IMR-90 (cell line): ENCODE measurements at regions not wholly inside any gene's neighbourhood (a gene's known extent, or its start where the extent isn't known, plus 50 kb on each side); places are given as distances from the start of the nearest gene placed in this dataset.
"Not testable (repeated sequence)": the region's sequence is repeated elsewhere in the genome, so short reads cannot be mapped to it uniquely, and the experiment has no call there.

Experiments
- ATAC-seq: fragments of 200-7000 bp; cut with Tn5 transposase; 2 replicates; pipeline ENCODE4 v1.9.1; 2020; ENCODE audit warnings: low read depth, mild to moderate bottlenecking, moderate library complexity
- BruUV-seq: library from RNA; stranded (reverse); fragments of 400-500 nt; replicated peaks from 2 replicates; lab custom pipeline; 2021; lab: Mats Ljungman, UMichigan
- CTCF ChIA-PET: fragments of 300-600 bp; formaldehyde crosslinking; extraction: SDS; loops from one replicate; lab custom pipeline; 2021; ENCODE audit warnings: antibody characterized with exemption; lab: Yijun Ruan, JAX
- POLR2A ChIA-PET: fragments of 300-600 bp; sonication (Branson Sonifier 250); formaldehyde crosslinking; loops from one replicate; lab custom pipeline; 2022; ENCODE audit warnings: antibody characterized with exemption; ENCODE audit not compliant: unreplicated experiment; lab: Charles Lee
- DNase-seq: peaks from one replicate; pipeline ENCODE4 v3.0.0; 2013
- H2AFZ ChIP-seq: replicated peaks from 2 replicates; pipeline ENCODE3; 2013; ENCODE audit warnings: low read length, mild to moderate bottlenecking; ENCODE audit not compliant: poor library complexity
- H2AK5ac ChIP-seq: 2 replicates; pipeline ENCODE4 v1.6.1; 2013; ENCODE audit warnings: low read depth, low read length, inconsistent platforms
- H2AK9ac ChIP-seq: replicated peaks from 2 replicates; pipeline ENCODE3; 2013; ENCODE audit warnings: mild to moderate bottlenecking, low read depth, low read length, moderate library complexity; ENCODE audit not compliant: poor library complexity
- H2BK120ac ChIP-seq: 2 replicates; pipeline ENCODE4 v1.6.1; 2013; ENCODE audit warnings: low read depth, low read length, inconsistent platforms
- H2BK15ac ChIP-seq: 3 replicates; pipeline ENCODE4 v1.6.1; 2013; ENCODE audit warnings: low read depth, low read length, inconsistent platforms
- H2BK20ac ChIP-seq: 2 replicates; pipeline ENCODE4 v1.6.1; 2013; ENCODE audit warnings: low read depth, mild to moderate bottlenecking, inconsistent platforms, low read length, moderate library complexity
- H2BK5ac ChIP-seq: 2 replicates; pipeline ENCODE4 v1.6.1; 2013; ENCODE audit warnings: mild to moderate bottlenecking, low read depth, low read length, inconsistent platforms; ENCODE audit not compliant: poor library complexity, severe bottlenecking
- H3K14ac ChIP-seq: replicated peaks from 2 replicates; pipeline ENCODE4 v1.6.1; 2013; ENCODE audit warnings: low read depth, low read length, inconsistent platforms
- H3K18ac ChIP-seq: 2 replicates; pipeline ENCODE4 v1.6.1; 2013; ENCODE audit warnings: low read depth, low read length, control low read depth
- H3K23ac ChIP-seq: 2 replicates; pipeline ENCODE4 v1.6.1; 2013; ENCODE audit warnings: low read depth, low read length, inconsistent platforms
- H3K27ac ChIP-seq: 2 replicates; pipeline ENCODE4 v1.5.1; 2013; ENCODE audit warnings: mild to moderate bottlenecking, control low read depth, low read length; ENCODE audit not compliant: insufficient read depth
- H3K27me3 ChIP-seq: 2 replicates; pipeline ENCODE4 v1.6.1; 2013; ENCODE audit warnings: low read length; ENCODE audit not compliant: control insufficient read depth, insufficient read depth
- H3K36me3 ChIP-seq: 2 replicates; pipeline ENCODE4 v1.6.1; 2013; ENCODE audit warnings: low read length, mixed read lengths; ENCODE audit not compliant: control insufficient read depth, insufficient read depth
- H3K4ac ChIP-seq: 2 replicates; pipeline ENCODE4 v1.6.1; 2013; ENCODE audit warnings: low read depth, low read length, inconsistent platforms
- H3K4me1 ChIP-seq: 2 replicates; pipeline ENCODE4 v1.6.1; 2013; ENCODE audit warnings: low read length, mixed read lengths; ENCODE audit not compliant: control insufficient read depth, insufficient read depth
- H3K4me2 ChIP-seq: 2 replicates; pipeline ENCODE4 v1.6.1; 2013; ENCODE audit warnings: low read depth, mild to moderate bottlenecking, control low read depth, low read length, moderate library complexity
- H3K4me3 ChIP-seq: 2 replicates; pipeline ENCODE4 v1.5.1; 2013; ENCODE audit warnings: low read depth, mild to moderate bottlenecking, control low read depth, low read length, moderate library complexity; ENCODE audit not compliant: insufficient read depth
- H3K56ac ChIP-seq: 2 replicates; pipeline ENCODE4 v1.6.1; 2013; ENCODE audit warnings: low read length, inconsistent platforms; ENCODE audit not compliant: insufficient read depth; ENCODE audit errors: extremely low read depth
- H3K79me1 ChIP-seq, 2 experiments: 2 replicates each; pipeline ENCODE4 v1.6.1; 2013; ENCODE audit warnings: low read length in 2 of 2, inconsistent platforms in 1 of 2, low read depth in 1 of 2
- H3K9ac ChIP-seq: 2 replicates; pipeline ENCODE4 v1.6.1; 2013; ENCODE audit warnings: low read depth, low read length, control low read depth
- H3K9me1 ChIP-seq: 2 replicates; pipeline ENCODE4 v1.6.1; 2013; ENCODE audit warnings: low read length, inconsistent platforms; ENCODE audit not compliant: insufficient read depth
- H3K9me3 ChIP-seq: 2 replicates; pipeline ENCODE4 v1.6.1; 2013; ENCODE audit warnings: low read length; ENCODE audit not compliant: control insufficient read depth, insufficient read depth
- H4K20me1 ChIP-seq: 2 replicates; pipeline ENCODE4 v1.6.1; 2013; ENCODE audit warnings: low read length, inconsistent platforms; ENCODE audit not compliant: insufficient read depth
- H4K5ac ChIP-seq: 2 replicates; pipeline ENCODE4 v1.6.1; 2013; ENCODE audit warnings: mild to moderate bottlenecking, low read depth, low read length, control low read depth
- H4K8ac ChIP-seq, 2 experiments: 2 replicates each; pipeline ENCODE4 v1.6.1; 2013; ENCODE audit warnings: low read depth in 2 of 2, low read length in 2 of 2, control low read depth in 1 of 2, inconsistent platforms in 1 of 2
- H4K91ac ChIP-seq: 2 replicates; pipeline ENCODE4 v1.6.1; 2013; ENCODE audit warnings: low read depth, low read length, inconsistent platforms; ENCODE audit not compliant: insufficient read depth
- WGBS, 2 experiments: methylation state at CpG; one replicate each; pipeline versions ENCODE4 v1.1.5 to v1.1.7; 2013; ENCODE audit warnings: missing lambda C conversion rate in 2 of 2; ENCODE audit not compliant: insufficient read length in 1 of 2; ENCODE audit errors: extremely low coverage in 2 of 2; 5-methylcytosine and 5-hydroxymethylcytosine counted together
- dilution Hi-C: fragments of 300-500 bp; cut with HindIII; formaldehyde crosslinking; loops from one replicate; pipeline ENCODE4 v1.14.3; 2018; ENCODE audit warnings: low sequenced_read_pairs; ENCODE audit not compliant: unreplicated experiment
- in situ Hi-C: fragments of 300-500 bp; cut with MboI; formaldehyde crosslinking; loops from 3 replicates; pipeline ENCODE4 v1.14.3; 2019; ENCODE audit warnings: low sequenced_read_pairs, inconsistent platforms, mixed read lengths
- intact Hi-C: fragments of 100-400 bp; cut with micrococcal nuclease; formaldehyde crosslinking; loops from 2 replicates; pipeline ENCODE4 v1.10.0; 2022

DNA sequence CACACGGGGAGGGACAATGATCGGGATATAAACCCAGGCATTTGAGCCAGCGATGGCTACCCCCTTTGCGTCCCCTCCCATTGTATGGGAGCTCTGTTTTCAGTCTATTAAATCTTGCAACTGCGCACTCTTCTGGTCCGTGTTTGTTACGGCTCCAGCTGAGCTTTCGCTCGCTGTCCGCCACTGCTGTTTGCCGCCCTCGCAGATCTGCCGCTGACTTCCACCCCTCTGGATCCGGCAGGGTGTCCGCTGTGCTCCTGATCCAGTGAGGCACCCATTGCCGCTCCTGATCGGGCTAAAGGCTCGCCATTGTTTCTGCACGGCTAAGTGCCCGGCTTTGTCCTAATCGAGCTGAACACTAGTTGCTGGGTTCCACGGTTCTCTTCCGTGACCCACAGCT, 87.3 kb downstream of the ASB1 start:
- H4K8ac ChIP-seq, H3K4me1 ChIP-seq, H2BK15ac ChIP-seq, H4K20me1 ChIP-seq, H3K4me2 ChIP-seq, H2AFZ ChIP-seq, H4K5ac ChIP-seq, H2BK20ac ChIP-seq, H3K9ac ChIP-seq, in situ Hi-C loops, H3K36me3 ChIP-seq, H3K27ac ChIP-seq, H2AK5ac ChIP-seq, H3K27me3 ChIP-seq, H3K18ac ChIP-seq, POLR2A ChIA-PET, H3K9me1 ChIP-seq, H4K91ac ChIP-seq, dilution Hi-C loops, DNase-seq, H3K56ac ChIP-seq, H3K4ac ChIP-seq, H3K4me3 ChIP-seq, H2AK9ac ChIP-seq, BruUV-seq, H3K14ac ChIP-seq, ATAC-seq, H2BK120ac ChIP-seq, H3K23ac ChIP-seq, H3K79me1 ChIP-seq, H2BK5ac ChIP-seq: not testable (repeated sequence)
- intact Hi-C loops, result loop anchor here (10.0 kb wide), 1 partner anchor 491 kb away; no protein-coding TSS in a partner anchor
- WGBS, 2 experiments, result 86% methylated on average over 11 of the region's 23 CpGs; no CpG with 5 or more reads in 1 of the 2 experiments
- peaks cover 11% of the 10 kb centered on the region for H3K9me3 ChIP-seq
- CTCF ChIA-PET, result interaction anchor here (1.0 to 3.2 kb wide), 6 partner anchors 10 to 274 kb away, joined by 3 to 12 read pairs (median 6); no protein-coding TSS in a partner anchor
